ENCODE measurements at regions not wholly inside any gene's neighbourhood (a gene's known extent, or its start where the extent isn't known, plus 50 kb on each side); places are given as distances from the start of the nearest gene placed in this dataset.

DNA sequence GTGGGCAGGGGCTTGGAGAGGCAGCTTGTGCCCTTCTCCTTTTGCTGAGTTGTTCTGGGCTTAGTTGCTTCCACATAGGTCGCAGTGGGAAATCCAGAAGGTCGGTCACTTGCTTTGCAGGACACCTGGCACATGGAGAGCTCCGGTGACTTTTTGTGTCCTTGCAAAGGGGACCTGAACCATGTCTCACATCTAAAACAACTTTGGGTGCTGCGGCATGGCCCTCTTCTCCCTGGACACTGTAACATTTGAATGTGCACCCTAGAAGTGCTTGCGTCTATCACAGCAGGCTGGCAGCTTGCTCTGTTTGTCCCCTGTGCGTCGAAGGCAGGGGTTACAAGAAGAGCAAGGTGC lies 189.9 kb upstream of the TWIST2 start:
- DNase-seq (ENCODE audit: extremely low read depth in 1 of 11, low read depth in 9 of 11, low spot score in 4 of 11) = no peak

DNA sequence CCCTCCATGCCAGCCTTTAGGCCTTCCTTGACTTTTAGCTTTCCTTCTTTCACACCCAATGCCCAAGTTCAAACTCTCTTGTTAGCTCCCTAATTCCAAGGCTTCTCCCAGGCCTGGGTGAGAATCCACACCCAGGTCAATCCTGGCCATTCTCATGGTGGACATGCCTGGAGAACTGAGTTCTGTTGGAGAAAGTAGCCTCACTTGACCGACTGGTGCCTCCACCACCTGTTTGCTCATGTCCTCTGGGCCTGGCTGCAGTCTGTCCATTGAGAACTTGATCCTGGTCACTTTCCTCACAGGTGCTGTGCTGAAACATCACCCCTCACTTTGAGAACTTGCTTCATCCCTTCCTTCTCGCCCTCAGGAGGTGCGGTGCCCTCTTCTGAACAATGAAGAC lies 189.1 kb upstream of the TWIST2 start:
- no peak for DNase-seq (ENCODE audit: extremely low read depth in 1 of 11, low read depth in 9 of 11, low spot score in 4 of 11)

DNA sequence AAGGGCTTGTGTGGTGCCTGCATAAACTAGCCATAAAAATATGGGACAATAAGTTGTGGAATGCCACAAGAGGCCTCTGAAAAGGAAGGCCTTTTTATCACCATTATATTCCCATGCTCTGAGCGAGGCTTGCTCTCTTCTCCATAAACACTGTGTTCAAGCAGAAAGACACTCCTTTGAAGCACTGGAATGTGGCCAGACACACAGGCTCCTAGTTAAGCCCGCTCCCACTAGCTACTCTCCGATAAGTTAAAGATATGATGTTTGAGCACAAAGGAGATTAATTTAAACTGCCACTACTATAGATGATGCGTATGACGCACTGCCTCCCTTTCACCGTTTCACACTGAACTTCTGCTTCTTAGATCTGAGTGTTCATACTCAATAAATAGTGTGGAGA lies 188.7 kb upstream of the TWIST2 start:
- no peak for DNase-seq (ENCODE audit: extremely low read depth in 1 of 11, low read depth in 9 of 11, low spot score in 4 of 11)

DNA sequence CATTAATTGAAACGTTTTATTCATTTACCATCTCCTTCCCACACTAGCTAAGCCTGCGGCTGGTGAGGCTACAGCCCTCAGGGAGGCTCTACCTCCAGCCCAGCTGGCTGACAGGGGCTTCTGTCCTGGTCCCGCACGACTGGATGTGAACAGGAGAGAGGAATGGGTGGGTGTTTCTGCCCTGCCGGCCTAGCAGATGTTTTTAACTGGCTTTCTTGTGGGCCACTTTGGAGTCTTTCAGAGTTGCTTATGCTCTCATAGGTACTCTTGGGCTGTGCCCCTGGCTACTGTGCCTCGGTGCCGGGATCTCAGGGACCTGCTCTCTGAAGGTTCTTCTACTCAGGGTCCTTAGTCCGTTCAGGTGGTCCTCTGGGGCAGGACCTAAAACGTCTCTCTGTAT lies 184.3 kb upstream of the TWIST2 start:
- DNase-seq (ENCODE audit: extremely low read depth in 1 of 11, low read depth in 9 of 11, low spot score in 4 of 11) = no peak

DNA sequence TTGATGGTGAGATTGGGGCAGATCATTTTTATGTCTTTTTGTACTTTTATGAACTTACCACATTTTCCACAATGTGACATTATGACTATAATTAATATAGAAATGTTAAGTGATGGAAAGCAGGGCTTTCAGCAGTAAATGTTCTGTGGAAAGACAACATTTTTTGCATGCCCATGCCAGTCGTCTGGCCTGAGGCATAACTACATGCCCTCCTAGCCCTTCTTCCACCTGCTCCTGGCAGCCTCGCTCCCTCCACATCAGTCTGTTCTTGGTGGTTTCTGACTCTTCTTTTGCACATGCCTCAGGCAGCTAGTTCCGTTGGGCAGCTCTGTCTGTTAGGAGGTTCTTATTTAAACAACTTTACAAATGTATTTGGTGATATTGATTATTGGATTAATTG lies 182.0 kb upstream of the TWIST2 start:
- DNase-seq (ENCODE audit: extremely low read depth in 1 of 11, low read depth in 9 of 11, low spot score in 4 of 11) = no peak

DNA sequence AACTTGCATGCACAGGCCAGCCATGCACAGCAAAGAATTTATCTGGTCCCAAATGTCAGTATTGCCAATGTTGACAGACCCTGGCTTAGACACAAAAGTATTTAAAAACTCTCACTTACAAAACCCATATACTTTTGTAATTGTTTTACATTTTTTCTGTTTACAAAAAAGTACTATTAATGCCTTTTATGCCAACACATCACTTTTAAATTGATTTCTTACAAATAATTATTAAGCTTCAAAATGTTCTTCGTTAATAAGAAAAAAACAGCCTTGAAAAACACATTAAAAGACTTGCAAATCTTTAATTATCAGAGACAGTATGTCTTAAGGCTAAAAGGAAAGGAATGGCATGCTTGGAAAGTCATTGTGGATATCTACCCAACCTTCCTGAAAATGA lies 181.3 kb upstream of the TWIST2 start:
- no peak for DNase-seq (ENCODE audit: extremely low read depth in 1 of 11, low read depth in 9 of 11, low spot score in 4 of 11)

DNA sequence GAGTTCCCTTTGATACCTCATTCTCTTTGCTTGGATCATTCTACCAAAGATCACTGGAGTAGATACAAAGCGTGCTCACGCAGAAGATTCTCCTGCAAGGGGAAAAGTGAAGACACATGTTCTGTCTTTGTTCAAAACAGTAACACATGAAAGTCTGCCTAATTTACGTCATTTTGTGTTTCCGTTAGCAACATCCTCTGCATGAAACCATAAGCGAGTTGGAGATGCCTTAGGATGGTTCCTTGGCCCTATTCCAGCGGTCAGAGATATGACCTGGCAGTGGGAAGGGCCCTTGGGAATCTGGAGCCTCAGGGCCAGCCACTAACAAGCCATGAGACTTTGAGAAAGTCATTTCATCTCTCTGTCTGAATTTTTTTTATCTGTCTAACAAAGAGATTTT lies 180.9 kb upstream of the TWIST2 start:
- no peak for DNase-seq (ENCODE audit: extremely low read depth in 1 of 11, low read depth in 9 of 11, low spot score in 4 of 11)

DNA sequence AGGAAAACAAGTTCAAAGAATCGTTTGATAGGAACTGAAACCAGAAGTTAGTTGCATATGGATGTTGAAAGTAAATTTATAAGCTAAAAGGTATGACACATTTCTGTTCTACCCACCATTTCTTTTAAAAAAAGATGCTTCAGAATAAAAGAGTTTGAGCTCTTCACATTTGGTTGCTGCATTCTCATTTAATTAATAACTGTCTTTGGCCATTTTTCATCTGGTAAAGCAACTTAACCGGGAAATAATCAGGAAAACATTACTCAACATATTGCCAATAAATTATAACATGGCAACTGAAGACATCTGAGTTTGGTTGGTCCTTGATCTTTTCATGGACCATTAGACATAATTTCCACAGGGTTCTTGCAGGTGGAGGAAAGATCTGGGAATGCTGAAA lies 180.2 kb upstream of the TWIST2 start:
- no peak for DNase-seq (ENCODE audit: extremely low read depth in 1 of 11, low read depth in 9 of 11, low spot score in 4 of 11)

DNA sequence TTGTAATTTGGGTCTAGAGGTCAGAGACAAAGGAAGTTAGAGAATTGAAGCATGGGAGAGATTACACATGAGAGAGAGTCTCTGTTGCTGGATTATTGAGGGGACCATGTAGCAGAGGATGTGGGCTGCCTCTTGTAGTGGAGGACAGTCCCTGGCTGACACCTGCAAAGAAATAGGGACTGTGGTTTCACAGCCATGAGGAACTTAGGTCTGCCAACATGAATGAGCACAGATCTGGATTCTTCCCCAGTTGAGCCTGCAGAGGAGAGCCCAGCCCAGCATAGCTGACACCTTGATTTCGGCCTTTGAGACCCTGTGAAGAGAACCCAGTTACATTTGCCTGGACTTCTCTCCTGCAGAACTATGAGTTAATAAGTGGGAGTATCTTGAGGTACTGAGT lies 179.5 kb upstream of the TWIST2 start:
- DNase-seq (ENCODE audit: extremely low read depth in 1 of 11, low read depth in 9 of 11, low spot score in 4 of 11) = no peak

DNA sequence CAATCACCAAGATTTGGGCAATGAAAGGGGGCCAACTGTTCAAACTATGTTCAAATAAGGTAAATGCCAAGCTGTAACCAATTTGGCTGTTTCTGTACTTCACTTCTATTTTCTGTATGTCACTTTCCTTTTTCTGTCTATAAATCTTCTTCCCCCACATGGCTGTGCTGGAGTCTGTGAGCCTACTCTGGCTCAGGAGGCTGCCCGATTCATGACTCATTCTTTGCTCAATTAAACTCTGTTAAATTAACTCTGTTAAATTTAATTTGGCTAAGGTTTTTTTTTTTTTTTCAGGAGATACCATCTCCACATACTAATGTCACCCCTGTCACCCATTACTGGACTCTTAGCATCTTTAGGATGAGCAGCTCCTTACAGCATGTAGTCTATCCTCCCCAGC lies 178.8 kb upstream of the TWIST2 start:
- DNase-seq (ENCODE audit: extremely low read depth in 1 of 11, low read depth in 9 of 11, low spot score in 4 of 11) = no peak

DNA sequence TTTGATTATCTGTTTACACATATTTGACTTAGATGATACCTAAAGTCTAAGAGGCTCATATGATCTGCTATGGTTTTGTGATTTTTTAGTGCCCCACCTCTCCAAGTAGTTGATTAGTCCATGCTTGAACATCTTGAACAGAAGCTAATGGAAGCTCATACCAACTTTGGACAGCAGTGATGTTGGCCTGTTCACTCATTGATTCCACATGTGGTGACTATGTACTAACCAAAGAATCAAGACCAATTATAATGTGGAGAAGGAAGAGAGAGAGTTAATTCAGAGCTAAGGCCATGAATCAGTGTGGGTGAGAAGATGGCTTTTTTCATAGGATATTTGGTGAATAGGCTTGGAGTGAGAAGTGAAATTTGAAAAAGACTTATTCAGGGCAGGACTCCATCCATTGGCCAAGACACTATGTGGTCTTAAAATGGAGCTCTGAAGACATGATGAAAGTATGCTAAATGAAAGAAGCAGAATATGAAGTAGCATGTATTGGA lies 178.3 kb upstream of the TWIST2 start:
- no peak for DNase-seq (ENCODE audit: extremely low read depth in 1 of 11, low read depth in 9 of 11, low spot score in 4 of 11)

DNA sequence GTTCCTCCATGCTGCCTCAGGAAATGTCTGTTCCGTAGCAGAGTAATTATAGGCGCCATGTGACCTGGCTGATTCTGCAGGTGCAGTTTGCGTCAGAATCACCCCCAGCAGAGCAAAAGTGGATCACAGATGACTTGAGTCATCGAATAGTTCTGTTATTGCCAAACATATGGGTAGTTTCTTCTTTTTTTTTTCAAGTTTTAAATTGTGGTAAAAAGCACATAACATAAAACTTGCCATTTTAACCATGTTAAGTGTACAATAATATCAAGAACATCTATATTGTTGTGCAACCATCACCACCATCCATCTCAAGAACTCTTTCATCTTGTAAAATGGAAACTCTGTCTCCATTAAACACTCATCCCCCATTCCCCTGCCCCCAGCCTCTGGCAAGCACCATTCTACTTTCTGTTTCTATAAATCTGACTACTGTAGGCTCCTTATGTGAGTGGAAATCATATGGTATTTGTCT lies 177.7 kb upstream of the TWIST2 start:
- no peak for DNase-seq (ENCODE audit: extremely low read depth in 1 of 11, low read depth in 9 of 11, low spot score in 4 of 11)

DNA sequence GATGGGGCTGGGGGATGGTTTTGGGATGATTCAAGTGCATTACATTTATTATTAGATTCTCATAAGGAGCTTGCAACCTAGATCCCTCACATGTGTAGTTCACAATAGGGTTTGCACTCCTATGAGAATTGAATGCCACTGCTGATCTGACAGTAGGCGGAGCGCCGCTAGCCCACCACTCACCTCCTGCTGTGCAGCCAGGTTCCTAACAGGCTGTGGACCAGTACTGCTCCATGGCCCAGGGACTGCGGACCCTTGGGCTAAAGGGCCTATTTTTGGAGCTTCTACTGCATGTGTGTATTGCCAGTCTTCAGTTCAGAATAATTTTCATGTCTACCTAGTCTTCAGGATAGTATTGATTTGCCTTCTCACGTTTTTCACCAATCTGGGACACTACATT lies 165.3 kb upstream of the TWIST2 start:
- DNase-seq (ENCODE audit: extremely low read depth in 1 of 11, low read depth in 9 of 11, low spot score in 4 of 11) = no peak

DNA sequence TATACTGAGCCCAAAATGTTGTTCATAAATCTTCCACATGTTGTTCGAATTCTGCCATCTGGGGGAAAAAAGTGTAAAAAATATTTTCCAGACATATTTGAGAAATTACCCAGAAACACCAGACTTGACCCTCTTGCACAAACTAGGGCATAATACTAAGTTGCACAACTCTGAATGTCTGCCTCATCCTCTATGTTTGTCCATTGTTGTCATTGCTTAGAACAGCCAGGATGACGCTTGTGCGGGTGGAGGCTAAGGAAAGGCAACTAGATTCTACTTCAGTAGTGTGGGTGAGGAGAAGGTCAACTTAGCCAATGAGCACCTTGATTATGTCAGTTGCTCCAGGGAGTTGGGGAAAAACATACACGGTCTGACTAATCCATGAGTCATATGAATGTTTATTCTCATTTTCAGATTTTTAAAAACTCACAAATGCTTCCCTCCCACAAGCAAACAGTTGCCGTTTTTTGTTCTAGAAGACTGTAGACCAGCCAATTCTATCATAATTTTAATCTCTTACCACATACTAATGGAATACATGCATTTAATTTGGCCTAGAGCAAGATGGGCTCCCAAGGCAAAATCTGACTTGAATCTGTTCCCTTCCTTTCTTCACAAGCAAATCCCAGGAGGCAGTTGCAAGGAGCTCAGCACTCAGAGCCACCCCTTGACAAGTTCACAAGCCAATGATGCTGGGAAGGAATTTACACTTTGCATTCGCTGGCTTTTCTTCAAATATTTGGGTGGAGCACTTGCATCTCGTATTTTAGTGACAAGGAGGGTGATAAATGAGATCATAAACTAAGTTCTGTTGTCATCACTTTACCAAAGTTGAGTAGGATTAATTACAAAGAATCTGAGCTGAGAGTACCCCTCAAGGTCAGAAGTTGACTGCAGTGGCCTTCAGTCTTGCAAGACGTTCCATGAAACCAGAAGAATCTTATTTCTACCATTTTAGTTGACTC lies 163.2 kb upstream of the TWIST2 start:
- peak in 1 of 11 donors; percentile 3 for DNase-seq (ENCODE audit: extremely low read depth in 1 of 11, low read depth in 9 of 11, low spot score in 4 of 11)

DNA sequence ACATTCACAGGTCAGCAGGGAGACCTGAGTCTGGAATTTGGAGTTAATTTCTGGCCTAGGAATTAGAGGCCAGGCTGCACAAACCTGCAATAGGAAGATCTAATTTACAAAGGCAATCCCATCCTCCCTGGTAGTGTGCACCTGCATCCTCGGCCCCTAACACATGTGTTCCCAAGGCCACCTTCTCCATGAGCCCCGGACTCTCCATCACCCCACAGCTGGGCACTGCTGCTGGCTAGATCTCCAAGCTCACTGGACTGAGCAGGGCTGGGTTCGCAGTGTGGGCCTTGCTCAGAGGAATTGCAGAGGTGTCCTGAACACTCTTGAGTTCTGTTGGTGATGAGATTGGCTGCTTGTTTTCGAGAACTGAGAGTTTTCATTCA lies 162.6 kb upstream of the TWIST2 start:
- DNase-seq (ENCODE audit: extremely low read depth in 1 of 11, low read depth in 9 of 11, low spot score in 4 of 11) = no peak

DNA sequence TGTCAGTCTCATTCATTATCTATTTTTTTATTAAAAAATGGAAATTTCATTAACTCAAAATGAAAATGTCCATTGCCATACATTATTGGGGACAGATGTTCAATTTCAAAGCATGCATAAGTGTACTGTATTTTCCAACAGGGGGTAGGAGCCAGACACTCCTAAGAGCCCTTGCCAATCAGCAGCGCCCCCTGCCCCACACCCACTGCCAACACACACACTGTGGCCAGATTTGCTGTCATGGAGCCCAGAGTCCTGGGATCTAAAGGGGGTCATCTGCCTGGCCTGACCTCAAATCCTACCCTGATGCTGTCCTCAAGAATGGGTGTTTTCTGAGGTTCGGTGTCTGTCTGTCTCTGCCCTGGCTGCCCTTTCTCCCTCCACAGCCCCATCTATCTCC lies 162.2 kb upstream of the TWIST2 start:
- DNase-seq (ENCODE audit: extremely low read depth in 1 of 11, low read depth in 9 of 11, low spot score in 4 of 11) = no peak

DNA sequence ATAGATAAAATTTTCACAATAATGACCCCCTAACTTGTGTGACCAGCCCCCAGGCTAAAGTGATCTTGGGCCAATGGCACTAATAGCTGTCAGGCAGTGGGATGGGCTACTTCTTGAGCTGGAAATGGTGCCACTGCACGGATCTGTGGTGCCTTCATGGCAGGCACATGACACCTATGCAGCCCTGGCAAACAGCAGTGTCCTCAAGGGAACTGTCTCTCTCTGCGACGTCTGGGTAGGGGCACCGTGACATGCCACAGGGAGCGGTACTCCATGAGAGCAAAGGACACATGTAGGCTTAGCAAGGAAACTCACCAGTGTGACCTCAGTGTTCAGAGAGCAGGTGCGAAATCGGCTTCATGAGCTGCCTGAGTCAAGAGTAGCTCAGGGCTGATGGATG lies 161.7 kb upstream of the TWIST2 start:
- no peak for DNase-seq (ENCODE audit: extremely low read depth in 1 of 11, low read depth in 9 of 11, low spot score in 4 of 11)

DNA sequence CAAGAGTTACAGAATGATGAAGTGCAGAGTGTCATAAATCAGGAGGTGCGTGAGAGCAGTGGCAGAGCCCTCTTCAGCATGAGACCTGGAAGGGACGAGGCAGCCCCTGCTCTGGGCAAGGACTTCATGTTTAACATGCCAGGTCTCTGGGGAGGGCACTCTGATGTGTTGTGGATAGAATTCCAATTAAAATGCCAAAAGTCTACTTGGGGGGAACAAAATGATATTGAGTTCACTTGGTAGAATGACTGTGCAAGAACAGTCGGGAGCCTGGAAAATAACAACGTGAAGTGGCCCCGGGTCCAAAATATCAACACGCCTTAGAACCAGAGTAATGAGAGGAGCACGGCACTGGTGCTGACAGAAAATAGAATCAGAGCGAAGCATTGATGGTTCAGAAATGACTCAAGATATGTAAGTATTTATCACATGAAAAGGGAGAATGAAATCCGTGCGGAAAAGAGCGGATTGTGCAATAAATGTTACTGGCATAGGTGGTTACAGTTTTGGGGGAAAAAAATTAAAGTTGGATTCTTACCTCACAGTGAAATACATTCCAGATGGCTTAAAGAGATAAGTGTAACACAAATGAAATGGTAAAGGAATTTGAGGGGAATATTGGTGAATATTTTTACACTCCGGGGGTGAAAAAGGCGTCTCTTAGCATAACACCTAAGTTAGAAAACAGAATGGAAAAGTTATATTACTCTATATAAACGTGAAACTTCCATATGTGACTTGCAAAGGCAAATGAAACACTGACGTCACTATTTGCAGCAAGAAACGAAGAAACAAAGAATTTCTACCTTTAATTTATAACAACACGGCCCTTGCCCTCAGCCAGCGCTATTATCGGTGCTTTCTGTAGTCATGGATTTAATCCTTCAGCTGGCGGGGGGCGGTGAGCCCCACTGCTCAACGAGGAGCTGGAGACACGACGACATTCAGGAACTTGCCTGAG lies 159.4 kb upstream of the TWIST2 start:
- no peak for DNase-seq (ENCODE audit: extremely low read depth in 1 of 11, low read depth in 9 of 11, low spot score in 4 of 11)

DNA sequence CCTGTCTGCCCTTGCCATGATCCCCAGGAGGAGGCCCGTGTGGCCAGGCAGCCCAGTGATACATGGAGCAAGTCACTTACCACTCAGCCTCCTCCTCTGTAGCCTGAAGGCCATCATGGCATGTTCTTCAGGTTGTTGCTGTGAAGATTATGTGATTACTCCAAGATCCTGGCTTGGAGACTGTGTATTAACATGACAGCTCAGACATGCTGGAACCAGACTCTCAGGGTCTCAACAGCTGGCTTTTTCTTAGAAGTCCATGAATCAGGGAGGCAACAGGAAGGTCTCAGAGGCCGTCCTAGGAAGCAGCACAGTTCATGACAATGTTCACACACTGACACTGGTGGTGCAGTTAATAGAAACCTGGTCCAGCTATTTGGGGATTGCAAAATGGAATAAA lies 158.6 kb upstream of the TWIST2 start:
- no peak for DNase-seq (ENCODE audit: extremely low read depth in 1 of 11, low read depth in 9 of 11, low spot score in 4 of 11)

DNA sequence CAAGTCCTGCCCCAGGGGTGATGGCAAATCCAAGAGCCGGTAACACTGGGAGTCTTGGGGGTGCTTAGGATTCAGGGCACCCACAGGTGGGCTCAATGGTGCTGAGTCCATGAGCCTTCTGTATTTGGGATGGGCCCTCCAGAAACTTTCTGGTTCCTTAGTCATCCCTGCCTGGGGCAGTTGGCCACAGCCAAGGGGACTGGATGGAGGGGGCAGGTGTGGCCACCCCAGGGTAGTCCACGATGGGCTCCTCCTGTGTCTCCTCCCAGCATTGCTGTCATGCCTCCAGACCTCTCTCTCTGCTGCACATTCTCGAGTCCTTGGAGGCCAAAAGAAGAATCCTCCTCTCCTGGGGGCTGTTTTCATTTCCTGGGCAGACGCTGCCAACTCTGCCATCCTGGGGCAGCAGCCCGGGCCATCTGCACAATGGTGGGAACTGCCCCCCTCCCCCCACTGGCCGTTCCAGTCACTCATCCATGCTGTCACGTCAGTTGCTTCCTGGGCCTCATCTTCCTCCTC lies 158.0 kb upstream of the TWIST2 start:
- DNase-seq (ENCODE audit: extremely low read depth in 1 of 11, low read depth in 9 of 11, low spot score in 4 of 11) = no peak
